Islet of Langerhans (tissue), 1 donor: ENCODE measurements at regions not wholly inside any gene's neighbourhood (a gene's known extent, or its start where the extent isn't known, plus 50 kb on each side); places are given as distances from the start of the nearest gene placed in this dataset.

Experiments used
- FAIRE-seq: peaks from one replicate; lab custom pipeline; 2011; peaks lifted over from hg19 to GRCh38; lab: Jason Lieb, UNC

- no peak for FAIRE-seq
These were observed 52.0 kb downstream of the MAGEF1 start for GRCh38 chr3:184659797-184660301.

GRCh38 chr3:184658223-184658928, 53.5 kb downstream of the MAGEF1 start:
- FAIRE-seq = no peak

GRCh38 chr3:184656829-184657681, 54.8 kb downstream of the MAGEF1 start:
- FAIRE-seq = no peak

- FAIRE-seq = no peak
These were observed 55.4 kb downstream of the MAGEF1 start for GRCh38 chr3:184656458-184656828.

GRCh38 chr3:184655597-184655996, 56.3 kb downstream of the MAGEF1 start:
- FAIRE-seq = no peak

GRCh38 chr3:184654375-184654774, 57.5 kb downstream of the MAGEF1 start:
- no peak for FAIRE-seq

GRCh38 chr3:184652465-184652864, 59.4 kb downstream of the MAGEF1 start:
- no peak for FAIRE-seq

GRCh38 chr3:184651904-184652303, 60.0 kb downstream of the MAGEF1 start:
- no peak for FAIRE-seq

GRCh38 chr3:184648636-184649035, 63.2 kb downstream of the MAGEF1 start:
- no peak for FAIRE-seq

GRCh38 chr3:184647405-184647936, 64.4 kb downstream of the MAGEF1 start:
- FAIRE-seq = no peak

GRCh38 chr3:184645336-184645735, 66.5 kb downstream of the MAGEF1 start:
- FAIRE-seq = peak; percentile 76

- no peak for FAIRE-seq
These were observed 68.4 kb downstream of the MAGEF1 start for GRCh38 chr3:184643442-184643841.

GRCh38 chr3:184642631-184643285, 69.1 kb downstream of the MAGEF1 start:
- FAIRE-seq = no peak

GRCh38 chr3:184641430-184641829, 70.4 kb downstream of the MAGEF1 start:
- FAIRE-seq = no peak

GRCh38 chr3:184639351-184639750, 72.5 kb downstream of the MAGEF1 start:
- no peak for FAIRE-seq

- FAIRE-seq = no peak
These were observed 74.2 kb downstream of the MAGEF1 start for GRCh38 chr3:184637705-184638104.

- no peak for FAIRE-seq
These were observed 75.0 kb downstream of the MAGEF1 start for GRCh38 chr3:184636741-184637316.

GRCh38 chr3:184635774-184636173, 74.2 kb downstream of the EPHB3 start:
- no peak for FAIRE-seq

- no peak for FAIRE-seq
These were observed 73.5 kb downstream of the EPHB3 start for GRCh38 chr3:184635126-184635525.

- FAIRE-seq = no peak
These were observed 71.6 kb downstream of the EPHB3 start for GRCh38 chr3:184633237-184633579.

- no peak for FAIRE-seq
These were observed 71.1 kb downstream of the EPHB3 start for GRCh38 chr3:184632551-184633236.
